HG03439 (cell line): ENCODE measurements at regions not wholly inside any gene's neighbourhood (a gene's known extent, or its start where the extent isn't known, plus 50 kb on each side); places are given as distances from the start of the nearest gene placed in this dataset.

Experiments
- ATAC-seq: cut with Tn5 transposase; IDR thresholded peaks from one replicate; pipeline ENCODE4 v1.9.1; 2021; ENCODE audit warnings: mild to moderate bottlenecking, moderate library complexity; ENCODE audit not compliant: unreplicated experiment

DNA sequence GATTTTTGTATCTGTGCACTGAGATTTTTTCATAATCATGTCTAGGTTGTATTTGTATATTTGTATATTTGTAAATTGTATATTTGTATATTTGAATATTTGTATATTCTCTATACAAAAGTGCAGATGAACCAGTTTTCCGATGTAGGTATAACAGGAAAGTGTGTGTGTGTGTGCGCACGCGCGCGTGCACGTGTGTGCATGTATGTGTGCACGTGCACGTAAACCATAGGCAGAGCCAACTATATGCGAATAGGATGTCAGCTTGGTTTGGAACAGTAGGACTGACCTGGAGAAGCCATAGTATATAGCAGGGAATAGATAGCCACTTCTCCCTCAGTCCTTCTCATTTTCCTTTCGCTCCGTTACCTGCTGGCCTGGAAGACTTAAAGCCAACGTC, 565.8 kb downstream of the XIRP2 start:
- no peak for ATAC-seq

DNA sequence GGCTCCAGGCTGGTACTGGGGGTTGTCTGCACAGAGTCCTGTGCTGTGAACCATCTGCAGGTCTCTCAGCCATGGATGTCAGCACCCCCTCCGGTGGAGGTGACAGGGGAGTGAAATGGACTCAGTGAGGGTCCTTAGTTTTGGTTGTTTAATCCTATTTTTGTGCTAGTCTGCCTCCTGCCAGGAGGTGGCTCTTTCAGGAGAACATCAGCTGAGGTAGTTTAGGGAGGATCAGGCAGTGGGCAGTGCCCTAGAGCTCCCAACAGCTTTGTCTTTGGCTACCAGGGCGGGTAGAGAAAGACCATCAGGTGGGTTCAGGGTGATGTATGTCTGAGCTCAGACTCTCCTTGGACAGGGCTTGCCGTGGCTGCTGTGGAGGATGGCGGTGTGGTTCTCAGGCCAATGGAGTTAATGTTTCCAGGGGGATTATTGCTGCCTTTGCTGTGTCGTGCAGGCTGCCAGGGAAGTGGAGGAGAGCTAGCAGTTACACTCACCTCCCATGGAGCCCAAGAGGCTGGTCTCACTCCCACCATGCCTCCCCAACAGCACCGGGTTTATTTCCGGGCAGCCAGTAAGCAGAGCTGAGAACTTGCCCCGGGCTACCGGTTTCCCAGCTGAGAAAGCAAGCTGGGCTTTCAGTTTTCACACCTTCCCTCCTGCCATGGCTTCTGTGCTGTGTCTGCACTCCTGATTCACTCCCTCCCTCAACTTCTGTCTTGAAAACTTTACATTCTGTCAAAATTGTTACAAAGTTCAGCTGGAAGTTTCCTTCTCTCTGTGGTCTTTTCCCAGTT, 563.4 kb downstream of the XIRP2 start:
- no peak for ATAC-seq

DNA sequence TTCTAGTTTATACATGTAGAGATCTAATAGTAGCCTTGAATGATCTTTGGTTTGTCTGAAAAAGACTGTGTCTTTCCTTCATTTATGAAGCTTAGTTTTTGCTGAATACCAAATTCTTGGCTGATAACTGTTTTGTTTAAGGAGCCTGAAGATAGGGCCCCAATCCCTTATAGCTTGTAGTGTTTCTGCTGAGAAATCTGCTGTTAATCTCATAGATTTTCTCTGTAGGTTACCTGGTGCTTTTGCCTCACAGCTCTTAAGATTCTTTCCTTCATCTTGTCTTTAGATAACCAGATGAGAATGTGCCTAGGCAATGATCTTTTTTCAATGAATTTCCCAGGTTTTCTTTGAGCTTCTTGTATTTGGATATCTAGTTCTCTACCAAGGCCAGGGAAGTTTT, 562.1 kb downstream of the XIRP2 start:
- ATAC-seq, result no peak

- no peak for ATAC-seq
Observed at GRCh38 chr2:167440382-167440781, 552.1 kb downstream of the XIRP2 start.

- no peak for ATAC-seq
Observed at GRCh38 chr2:167438206-167438605, 549.9 kb downstream of the XIRP2 start.

GRCh38 chr2:167431949-167432348, 543.7 kb downstream of the XIRP2 start:
- no peak for ATAC-seq

GRCh38 chr2:167430447-167430846, 542.2 kb downstream of the XIRP2 start:
- ATAC-seq, result no peak

DNA sequence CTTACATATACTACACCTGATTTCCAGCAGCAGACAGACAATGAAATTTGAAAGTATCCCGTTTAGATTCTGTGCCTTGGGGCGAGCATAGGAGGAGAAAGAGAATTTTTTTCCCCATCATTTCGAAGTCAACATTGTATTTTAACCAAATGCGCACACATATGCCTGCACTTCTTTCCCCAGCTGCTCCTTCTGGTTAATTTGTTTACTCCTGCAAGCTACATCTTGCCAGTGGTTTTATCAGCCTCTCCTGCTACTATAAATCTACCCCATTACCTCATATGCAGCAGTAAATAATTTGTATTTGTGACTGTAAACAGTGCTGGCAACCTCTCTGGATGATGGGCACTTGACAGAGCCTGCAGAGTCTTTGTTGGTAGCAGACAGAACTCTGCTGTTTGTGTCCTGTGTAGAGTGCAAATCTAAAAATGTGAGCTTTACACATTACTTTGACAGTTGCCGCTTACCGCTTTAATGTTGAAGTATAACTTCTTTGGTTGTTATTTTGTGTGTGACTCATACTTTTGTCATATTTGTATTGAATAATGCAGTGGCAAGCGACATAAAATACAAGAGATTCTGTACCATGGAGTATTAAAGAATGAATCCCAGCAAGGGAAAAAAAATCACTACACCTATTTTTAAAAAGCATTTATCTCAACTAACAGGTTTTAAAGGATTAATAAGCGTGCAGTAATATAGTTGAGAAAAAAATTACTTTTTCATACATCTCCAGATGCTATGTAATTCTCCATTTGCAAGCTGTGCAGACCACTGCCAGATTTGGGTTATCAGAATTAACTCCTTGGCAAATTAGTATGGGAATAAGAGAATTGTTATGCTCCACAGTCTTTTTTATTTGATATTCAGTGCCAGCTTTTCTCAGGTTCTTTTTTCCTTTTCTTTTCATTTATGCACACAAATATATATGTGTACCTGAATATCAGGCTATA, 536.8 kb downstream of the XIRP2 start:
- no peak for ATAC-seq

DNA sequence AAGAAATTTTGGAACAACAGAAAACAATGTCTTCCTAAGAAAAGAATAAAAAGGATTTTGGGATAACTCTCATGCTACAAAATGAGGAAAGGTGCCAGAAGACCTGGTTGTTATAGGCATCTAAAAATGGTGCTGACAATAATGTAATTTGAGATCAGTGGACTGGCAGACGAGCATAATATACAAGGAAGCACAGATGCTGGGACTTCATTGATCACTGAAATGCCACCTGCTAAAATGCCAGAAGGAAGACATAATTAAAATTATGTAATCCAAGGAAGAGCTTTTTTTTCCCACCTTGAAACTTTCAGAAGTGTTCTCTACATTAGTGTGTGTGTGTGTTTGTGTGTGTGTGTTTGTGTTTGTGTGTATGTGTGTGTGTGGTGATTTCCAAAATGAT, 535.9 kb downstream of the XIRP2 start:
- ATAC-seq, result no peak

DNA sequence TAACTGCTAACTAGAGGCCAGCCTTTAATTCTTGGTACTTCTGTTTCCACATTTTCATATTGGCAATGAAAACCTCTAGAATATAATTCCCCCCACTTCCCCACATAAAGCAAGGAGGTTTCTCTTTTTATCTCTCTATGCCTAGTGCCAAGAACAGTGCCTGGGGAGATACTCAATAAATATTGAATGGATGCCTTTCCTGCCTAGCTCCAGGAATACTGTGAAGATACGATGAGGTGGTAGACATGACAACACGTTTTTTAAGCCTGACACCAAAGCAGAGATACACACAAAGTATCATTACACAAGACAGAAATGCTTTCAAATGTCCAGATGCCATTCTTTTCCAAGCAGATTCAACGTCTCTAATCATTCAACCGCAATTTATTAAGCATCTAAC, 535.5 kb downstream of the XIRP2 start:
- ATAC-seq, result no peak

- ATAC-seq, result no peak
Observed at GRCh38 chr2:167420211-167420610, 531.9 kb downstream of the XIRP2 start.

GRCh38 chr2:167415068-167415467, 526.8 kb downstream of the XIRP2 start:
- ATAC-seq, result no peak

GRCh38 chr2:167411367-167411766, 523.1 kb downstream of the XIRP2 start:
- ATAC-seq, result no peak

DNA sequence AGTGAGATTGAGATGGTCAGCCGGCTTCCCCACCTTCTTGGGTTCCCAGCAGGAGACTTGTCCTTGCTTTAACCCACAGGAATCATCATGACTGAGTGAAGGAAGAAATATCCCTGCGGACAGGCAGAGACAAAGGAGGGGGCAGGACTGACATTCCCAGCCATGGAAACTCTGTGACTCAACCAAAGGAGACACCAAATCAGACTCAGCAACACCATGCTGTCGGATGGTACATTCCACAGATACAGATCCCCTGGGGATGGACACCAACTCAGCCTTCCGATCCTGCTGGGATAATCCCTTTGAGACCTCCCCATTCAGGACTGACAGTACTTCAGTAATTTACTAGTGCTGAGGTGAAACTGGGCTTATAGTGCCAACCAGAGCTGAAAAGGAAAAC, 518.3 kb downstream of the XIRP2 start:
- no peak for ATAC-seq

- ATAC-seq, result no peak
Observed at GRCh38 chr2:167404627-167405284, 516.5 kb downstream of the XIRP2 start.

GRCh38 chr2:167401309-167401708, 513.0 kb downstream of the XIRP2 start:
- ATAC-seq, result no peak

GRCh38 chr2:167400546-167400945, 512.3 kb downstream of the XIRP2 start:
- no peak for ATAC-seq

DNA sequence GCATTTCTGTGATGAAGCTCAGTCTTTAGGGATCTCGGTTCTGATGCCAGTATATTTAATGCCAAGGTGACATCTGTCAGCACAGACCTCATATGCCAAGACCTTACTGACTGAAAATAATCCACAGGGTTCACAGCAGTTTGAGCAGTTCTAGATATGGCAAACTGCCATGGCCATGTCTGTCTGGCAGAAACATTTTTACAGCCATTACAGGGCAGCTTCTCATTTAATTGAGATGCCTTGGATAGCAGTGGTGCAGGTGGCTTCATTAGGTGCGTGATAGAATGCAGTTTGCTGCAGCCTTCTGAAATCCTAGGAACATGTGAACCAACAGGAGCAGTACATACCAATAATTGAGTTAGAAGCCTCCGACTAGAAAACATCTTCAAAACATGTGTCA, 510.6 kb downstream of the XIRP2 start:
- ATAC-seq, result no peak

GRCh38 chr2:167388901-167389300, 500.6 kb downstream of the XIRP2 start:
- ATAC-seq, result no peak

DNA sequence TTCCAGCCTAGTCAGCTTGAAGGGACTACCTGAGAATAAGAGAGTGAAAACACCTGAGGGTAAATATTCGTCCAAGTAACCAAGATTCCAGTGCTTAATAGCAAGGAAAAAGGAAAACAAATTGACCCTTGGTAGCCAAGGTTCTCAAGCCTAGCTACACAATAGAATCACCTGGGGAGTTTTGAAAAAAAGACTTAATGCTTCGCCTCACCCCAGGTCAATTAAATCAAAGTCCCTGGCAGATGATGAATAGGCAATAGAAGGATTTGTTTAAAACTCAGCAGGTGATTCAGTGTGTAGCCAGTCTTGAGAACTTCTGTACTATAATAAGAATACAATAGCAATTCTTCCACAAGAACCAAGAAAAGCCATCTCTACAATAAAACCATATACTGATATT, 500.2 kb downstream of the XIRP2 start:
- ATAC-seq, result no peak

- ATAC-seq, result no peak
Observed at GRCh38 chr2:167386694-167387093, 498.4 kb downstream of the XIRP2 start.
